PC-9 (cell line): ENCODE measurements at regions not wholly inside any gene's neighbourhood (a gene's known extent, or its start where the extent isn't known, plus 50 kb on each side); places are given as distances from the start of the nearest gene placed in this dataset.
"Not testable (repeated sequence)": the region's sequence is repeated elsewhere in the genome, so short reads cannot be mapped to it uniquely, and the experiment has no call there.

Experiments used
- BruUV-seq: library from RNA; stranded (reverse); fragments of 400-500 nt; replicated peaks from 2 replicates; lab custom pipeline; 2021; lab: Mats Ljungman, UMichigan
- CTCF ChIA-PET: fragments of 300-600 bp; sonication (Branson Sonifier 250); formaldehyde crosslinking; loops from one replicate; lab custom pipeline; 2022; ENCODE audit warnings: antibody characterized with exemption; lab: Charles Lee
- POLR2A ChIA-PET: fragments of 300-600 bp; sonication (Branson Sonifier 250); formaldehyde crosslinking; loops from one replicate; lab custom pipeline; 2022; ENCODE audit warnings: antibody characterized with exemption; ENCODE audit not compliant: unreplicated experiment; lab: Charles Lee
- DNase-seq, 2 experiments: peaks; one replicate each; pipeline versions ENCODE4 v3.0.0 to v3.0.0-alpha.2; 2015 to 2022; ENCODE audit warnings: mixed read lengths in 1 of 2
- H2AFZ ChIP-seq: fragments of 200-600 bp; sonication (generic); 2 replicates; pipeline ENCODE4 v1.8.1; 2017; ENCODE audit warnings: antibody characterized with exemption
- H3F3A ChIP-seq: fragments of 200-600 bp; sonication (generic); 2 replicates; pipeline ENCODE4 v1.8.1; 2017; ENCODE audit warnings: antibody characterized with exemption, mild to moderate bottlenecking, low read depth; ENCODE audit not compliant: insufficient read depth
- H3K27ac ChIP-seq: fragments of 200-600 bp; sonication (generic); 2 replicates; pipeline ENCODE4 v1.6.1; 2016; ENCODE audit warnings: mixed run types
- H3K27me3 ChIP-seq: fragments of 200-600 bp; sonication (generic); 2 replicates; pipeline ENCODE4 v1.6.1; 2016; ENCODE audit warnings: low read depth, mixed run types; ENCODE audit not compliant: insufficient read depth
- H3K36me3 ChIP-seq: fragments of 200-600 bp; sonication (generic); 2 replicates; pipeline ENCODE4 v1.6.1; 2016; ENCODE audit warnings: low read depth, mixed run types
- H3K4me1 ChIP-seq: fragments of 200-600 bp; sonication (generic); replicated peaks from 2 replicates; pipeline ENCODE4 v1.6.1; 2016; ENCODE audit warnings: mixed run types; ENCODE audit not compliant: insufficient read depth
- H3K4me2 ChIP-seq: fragments of 200-600 bp; sonication (generic); 2 replicates; pipeline ENCODE4 v1.6.1; 2017; ENCODE audit warnings: mixed run types
- H3K4me3 ChIP-seq: fragments of 200-600 bp; sonication (generic); 2 replicates; pipeline ENCODE4 v1.6.1; 2016; ENCODE audit warnings: mixed run types
- H3K79me2 ChIP-seq: fragments of 200-600 bp; sonication (generic); 2 replicates; pipeline ENCODE4 v1.6.1; 2017; ENCODE audit warnings: low read depth, mixed run types
- H3K9me2 ChIP-seq: fragments of 200-600 bp; sonication (generic); 2 replicates; pipeline ENCODE4 v1.8.1; 2017; ENCODE audit warnings: mild to moderate bottlenecking; ENCODE audit not compliant: insufficient read depth
- H3K9me3 ChIP-seq: fragments of 200-600 bp; sonication (generic); 2 replicates; pipeline ENCODE4 v1.8.1; 2016; ENCODE audit warnings: low read depth; ENCODE audit not compliant: insufficient read depth
- H4K20me1 ChIP-seq: fragments of 200-600 bp; sonication (generic); 2 replicates; pipeline ENCODE4 v1.8.1; 2017; ENCODE audit not compliant: insufficient read depth
- EZH2 ChIP-seq: fragments of 200-600 bp; sonication (generic); IDR thresholded peaks from 2 replicates; pipeline ENCODE4 v1.8.0; 2017; ENCODE audit warnings: antibody characterized with exemption, low read depth
- intact Hi-C: fragments of 100-400 bp; cut with micrococcal nuclease; formaldehyde crosslinking; loops from one replicate; pipeline ENCODE4 v1.10.0; 2022; ENCODE audit not compliant: unreplicated experiment
- TF ChIP-seq, protein P1 (sequence below): fragments of 200-600 bp; sonication (generic); conservative IDR thresholded peaks from 2 replicates; pipeline ENCODE4 v1.6.1; 2017; ENCODE audit warnings: mixed run types, antibody characterized with exemption, mild to moderate bottlenecking, moderate library complexity

DNA sequence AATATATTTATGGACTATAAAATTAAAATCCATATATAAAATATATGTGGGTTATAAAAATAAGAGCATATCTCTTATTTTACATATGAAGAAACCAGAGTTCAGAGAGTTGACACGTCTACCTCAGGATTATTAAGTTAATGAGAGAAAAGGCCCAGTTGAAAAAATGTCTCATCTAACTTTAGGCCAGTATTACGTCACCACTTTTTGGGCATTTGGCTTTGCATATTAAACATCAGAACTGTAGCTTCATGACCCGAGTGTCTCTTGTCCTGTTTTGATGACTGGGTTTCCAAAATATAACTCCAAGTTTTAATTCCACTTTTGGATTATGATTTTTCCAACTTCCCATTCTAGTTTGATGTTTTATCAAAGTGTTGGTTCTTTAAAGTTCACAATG lies 1026.1 kb downstream of the SLC6A15 start:
- intact Hi-C loops, result no loop called here
- POLR2A ChIA-PET, result no interaction called here

DNA sequence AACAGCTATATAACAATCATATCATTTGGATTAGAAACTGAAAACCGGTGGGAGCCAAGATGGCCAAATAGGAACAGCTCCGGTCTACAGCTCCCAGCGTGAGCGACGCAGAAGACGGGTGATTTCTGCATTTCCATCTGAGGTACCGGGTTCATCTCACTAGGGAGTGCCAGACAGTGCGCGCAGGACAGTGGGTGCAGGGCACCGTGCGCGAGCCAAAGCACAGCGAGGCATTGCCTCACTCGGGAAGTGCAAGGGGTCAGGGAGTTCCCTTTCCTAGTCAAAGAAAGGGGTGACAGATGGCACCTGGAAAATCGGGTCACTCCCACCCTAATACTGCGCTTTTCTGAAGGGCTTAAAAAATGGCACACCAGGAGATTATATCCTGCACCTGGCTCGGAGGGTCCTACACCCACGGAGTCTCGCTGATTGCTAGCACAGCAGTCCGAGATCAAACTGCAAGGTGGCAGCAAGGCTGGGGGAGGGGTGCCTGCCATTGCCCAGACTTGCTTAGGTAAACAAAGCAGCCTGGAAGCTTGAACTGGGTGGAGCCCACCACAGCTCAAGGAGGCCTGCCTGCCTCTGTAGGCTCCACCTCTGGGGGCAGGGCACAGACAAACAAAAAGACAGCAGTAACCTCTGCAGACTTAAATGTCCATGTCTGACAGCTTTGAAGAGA lies 1041.5 kb downstream of the SLC6A15 start:
- not testable (repeated sequence) for BruUV-seq

More for the DNA sequence above, 1026.1 kb downstream of the SLC6A15 start:
- Histone ChIP-seq H3K36me3 (no peaks in the 10 kb centered on the region), H3F3A (no peaks in the 10 kb centered on the region), H3K79me2 (no peaks in the 10 kb centered on the region), H3K27ac (no peak overlapping the region), H3K4me1 (no peaks in the 10 kb centered on the region), H3K4me2 (no peak overlapping the region), H3K27me3 (no peaks in the 10 kb centered on the region), H4K20me1 (no peaks in the 10 kb centered on the region), H2AFZ (no peak overlapping the region), H3K9me2 (no peaks in the 10 kb centered on the region), H3K9me3 (no peaks in the 10 kb centered on the region), H3K4me3 (no peak overlapping the region)
- CTCF ChIA-PET, result no interaction called here
- BruUV-seq, result no TSS peak
- no peak for TF ChIP-seq EZH2
- no peak for DNase-seq

DNA sequence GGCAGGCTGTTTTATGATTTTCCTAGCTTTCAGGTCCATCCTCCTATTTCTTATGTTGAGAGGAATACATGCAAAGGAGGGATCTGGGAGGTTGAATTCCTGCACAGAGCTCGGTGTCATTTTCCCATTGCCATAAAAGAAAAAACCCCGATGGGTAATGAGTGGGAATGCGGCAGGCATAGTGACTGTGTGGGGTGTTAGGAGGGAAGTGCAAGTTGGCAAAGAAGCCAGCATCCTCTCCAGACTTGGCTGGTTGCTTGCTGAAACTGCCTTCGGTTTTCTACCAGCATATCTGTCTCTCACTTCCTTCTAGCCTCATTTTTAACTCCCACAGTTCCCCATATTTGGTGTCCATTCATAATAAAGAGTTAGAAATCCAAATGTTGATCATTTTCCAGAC lies 1046.1 kb downstream of the SLC6A15 start:
- no peaks in the 10 kb centered on the region for H3K4me1 ChIP-seq
- H3K27me3 ChIP-seq, result no peaks in the 10 kb centered on the region
- ChIA-PET POLR2A (no interaction called here), CTCF (no interaction called here)
- H3K27ac ChIP-seq, result no peak overlapping the region
- no peaks in the 10 kb centered on the region for H3K9me2 ChIP-seq
- no TSS peak for BruUV-seq
- H4K20me1 ChIP-seq, result no peaks in the 10 kb centered on the region
- no peaks in the 10 kb centered on the region for H3K79me2 ChIP-seq
- no peak overlapping the region for H3K4me2 ChIP-seq
- DNase-seq, result no peak
- TF ChIP-seq EZH2, result no peak
- TF ChIP-seq, protein P1, sequence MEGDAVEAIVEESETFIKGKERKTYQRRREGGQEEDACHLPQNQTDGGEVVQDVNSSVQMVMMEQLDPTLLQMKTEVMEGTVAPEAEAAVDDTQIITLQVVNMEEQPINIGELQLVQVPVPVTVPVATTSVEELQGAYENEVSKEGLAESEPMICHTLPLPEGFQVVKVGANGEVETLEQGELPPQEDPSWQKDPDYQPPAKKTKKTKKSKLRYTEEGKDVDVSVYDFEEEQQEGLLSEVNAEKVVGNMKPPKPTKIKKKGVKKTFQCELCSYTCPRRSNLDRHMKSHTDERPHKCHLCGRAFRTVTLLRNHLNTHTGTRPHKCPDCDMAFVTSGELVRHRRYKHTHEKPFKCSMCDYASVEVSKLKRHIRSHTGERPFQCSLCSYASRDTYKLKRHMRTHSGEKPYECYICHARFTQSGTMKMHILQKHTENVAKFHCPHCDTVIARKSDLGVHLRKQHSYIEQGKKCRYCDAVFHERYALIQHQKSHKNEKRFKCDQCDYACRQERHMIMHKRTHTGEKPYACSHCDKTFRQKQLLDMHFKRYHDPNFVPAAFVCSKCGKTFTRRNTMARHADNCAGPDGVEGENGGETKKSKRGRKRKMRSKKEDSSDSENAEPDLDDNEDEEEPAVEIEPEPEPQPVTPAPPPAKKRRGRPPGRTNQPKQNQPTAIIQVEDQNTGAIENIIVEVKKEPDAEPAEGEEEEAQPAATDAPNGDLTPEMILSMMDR, result no peak
- H3F3A ChIP-seq, result no peaks in the 10 kb centered on the region
- no peak overlapping the region for H3K4me3 ChIP-seq
- intact Hi-C loops, result no loop called here
- no peaks in the 10 kb centered on the region for H3K36me3 ChIP-seq
- no peaks in the 10 kb centered on the region for H3K9me3 ChIP-seq
- H2AFZ ChIP-seq, result no peak overlapping the region

More for the DNA sequence above, 1041.5 kb downstream of the SLC6A15 start:
- H3K9me2 ChIP-seq, H3F3A ChIP-seq, H3K27ac ChIP-seq, H3K9me3 ChIP-seq, intact Hi-C loops, H3K27me3 ChIP-seq, H2AFZ ChIP-seq, H4K20me1 ChIP-seq, H3K79me2 ChIP-seq, H3K4me3 ChIP-seq, H3K4me1 ChIP-seq, H3K36me3 ChIP-seq, POLR2A ChIA-PET, CTCF ChIA-PET: not testable (repeated sequence)
- DNase-seq, result peak in 1 of 2 experiments; percentile 32
- H3K4me2 ChIP-seq, result peak overlapping the region; percentile 19; the same call in 1 of the 2 replicates

DNA sequence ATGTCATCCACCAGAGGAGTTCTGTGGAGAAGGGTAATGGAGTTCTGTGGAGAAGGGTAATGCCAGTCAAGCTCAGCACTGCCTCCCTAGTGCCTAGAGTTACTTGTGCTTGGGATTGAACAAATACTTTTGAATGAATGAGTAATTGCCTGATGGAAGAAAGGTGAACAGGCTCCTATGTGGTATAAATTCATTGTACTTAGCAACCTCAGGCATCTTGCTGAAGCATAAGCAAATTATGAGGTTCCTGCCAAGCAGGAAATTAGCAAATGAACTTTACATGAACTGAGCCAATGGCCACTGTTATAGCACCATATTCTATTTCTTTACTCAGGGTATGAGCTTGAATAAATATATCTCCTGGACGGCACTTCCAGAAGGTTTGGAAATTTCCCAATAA lies 1047.2 kb downstream of the SLC6A15 start:
- no peaks in the 10 kb centered on the region for H3K4me1 ChIP-seq
- intact Hi-C loops, result no loop called here
- H3K27me3 ChIP-seq, result no peaks in the 10 kb centered on the region

More for the DNA sequence above, 1047.2 kb downstream of the SLC6A15 start:
- Histone ChIP-seq H3K27ac (no peak overlapping the region), H3K9me2 (no peaks in the 10 kb centered on the region), H2AFZ (no peak overlapping the region), H4K20me1 (no peaks in the 10 kb centered on the region), H3F3A (no peaks in the 10 kb centered on the region), H3K4me2 (no peak overlapping the region), H3K9me3 (no peaks in the 10 kb centered on the region), H3K79me2 (no peaks in the 10 kb centered on the region), H3K36me3 (no peaks in the 10 kb centered on the region), H3K4me3 (no peak overlapping the region)
- DNase-seq, result no peak
- ChIA-PET POLR2A (no interaction called here), CTCF (no interaction called here)
- no TSS peak for BruUV-seq
- TF ChIP-seq, protein P1, result no peak
- no peak for TF ChIP-seq EZH2
